Esophagus muscularis mucosa (tissue), 3 donors: ENCODE measurements at regions not wholly inside any gene's neighbourhood (a gene's known extent, or its start where the extent isn't known, plus 50 kb on each side); places are given as distances from the start of the nearest gene placed in this dataset.

Experiments used
- CTCF ChIP-seq, 3 experiments: fragments of 200-600 bp in 2 of 3; fragments of 450-650 bp in 1 of 3; sonication (generic) in 2 of 3; IDR thresholded peaks; one replicate each; pipeline ENCODE4 v1.5.1; 2017 to 2019; ENCODE audit warnings: antibody characterized with exemption in 3 of 3, mild to moderate bottlenecking in 2 of 3, moderate library complexity in 1 of 3
- POLR2AphosphoS5 ChIP-seq, 2 donors: sonication (generic); formaldehyde crosslinking; IDR thresholded peaks; one replicate each; pipeline ENCODE4 v1.6.1; 2017; ENCODE audit warnings: antibody characterized with exemption in 2 of 2

DNA sequence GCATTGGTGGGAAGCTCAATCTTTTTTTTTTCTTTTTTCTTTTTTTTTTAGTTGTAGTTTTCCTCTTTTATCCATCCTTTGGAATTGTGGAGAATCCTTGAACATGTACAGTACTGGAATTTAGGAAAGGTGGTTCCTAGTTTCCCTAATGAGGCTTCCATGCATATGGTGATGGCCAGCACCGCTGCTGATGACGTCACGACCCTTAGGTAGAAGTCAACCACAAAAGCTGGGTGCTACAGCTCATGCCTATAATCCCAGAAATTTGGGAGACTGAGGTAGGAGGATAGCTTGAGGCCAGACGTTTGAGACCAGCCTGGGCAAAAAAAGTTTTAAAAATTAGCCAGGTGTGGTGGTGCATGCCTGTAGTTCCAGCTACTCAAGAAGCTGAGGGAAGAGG, 79.3 kb upstream of the SOX4 start:
- no peak for TF ChIP-seq CTCF (IDR thresholded peaks at IDR 0.05)
- TF ChIP-seq POLR2AphosphoS5 (IDR thresholded peaks at IDR 0.05) = no peak
